Endometrial microvascular endothelial cells (primary cell): ENCODE measurements at regions not wholly inside any gene's neighbourhood (a gene's known extent, or its start where the extent isn't known, plus 50 kb on each side); places are given as distances from the start of the nearest gene placed in this dataset.

Source experiments
- in situ Hi-C: cut with HindIII; loops from 2 replicates; pipeline ENCODE4 v1.10.0; 2017; ENCODE audit warnings: low sequenced_read_pairs, low pct_unique_long_range_greater_than_20kb; ENCODE audit errors: inconsistent ontology term

DNA sequence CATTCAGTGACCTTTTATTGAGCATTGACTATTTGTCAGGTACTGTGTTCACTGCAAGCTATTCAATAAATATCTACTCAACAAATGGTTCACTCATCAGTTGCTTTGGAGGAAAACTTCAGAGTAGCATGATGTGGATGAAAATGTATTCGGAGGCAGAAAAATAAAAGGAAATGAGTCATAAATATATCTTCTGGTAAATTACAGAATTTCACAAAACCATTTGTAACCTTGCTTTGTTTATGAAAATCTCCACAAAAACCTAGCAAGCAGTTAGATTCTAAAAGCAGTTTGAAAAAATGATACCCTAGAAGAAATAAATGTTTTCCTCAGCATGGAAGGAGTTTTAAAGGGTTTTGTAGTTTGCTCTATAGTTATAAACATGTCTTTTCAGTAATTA lies 399.6 kb downstream of the LMO7 start:
- in situ Hi-C loops = no loop called here

- in situ Hi-C loops = no loop called here
These were observed 393.6 kb downstream of the LMO7 start for GRCh38 chr13:76029706-76030105.

DNA sequence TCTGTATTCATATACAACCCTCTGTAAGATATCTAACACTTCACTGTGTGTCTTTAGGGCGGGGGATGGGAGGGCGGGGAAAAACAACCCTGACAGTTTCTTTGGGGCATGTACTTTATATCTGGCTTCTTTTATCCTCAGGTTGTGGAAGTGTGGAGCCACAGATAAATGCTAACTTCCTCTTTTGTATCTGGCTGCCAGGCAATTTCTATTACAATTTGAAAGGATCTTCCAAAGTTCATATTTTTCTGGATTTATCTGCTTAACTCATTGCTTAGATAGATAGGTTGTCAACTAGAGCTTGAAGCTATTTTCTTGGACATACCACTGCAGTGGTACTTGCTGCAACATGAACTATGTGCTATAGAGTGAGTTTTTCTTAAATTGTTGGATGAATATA lies 393.0 kb downstream of the LMO7 start:
- in situ Hi-C loops = no loop called here

DNA sequence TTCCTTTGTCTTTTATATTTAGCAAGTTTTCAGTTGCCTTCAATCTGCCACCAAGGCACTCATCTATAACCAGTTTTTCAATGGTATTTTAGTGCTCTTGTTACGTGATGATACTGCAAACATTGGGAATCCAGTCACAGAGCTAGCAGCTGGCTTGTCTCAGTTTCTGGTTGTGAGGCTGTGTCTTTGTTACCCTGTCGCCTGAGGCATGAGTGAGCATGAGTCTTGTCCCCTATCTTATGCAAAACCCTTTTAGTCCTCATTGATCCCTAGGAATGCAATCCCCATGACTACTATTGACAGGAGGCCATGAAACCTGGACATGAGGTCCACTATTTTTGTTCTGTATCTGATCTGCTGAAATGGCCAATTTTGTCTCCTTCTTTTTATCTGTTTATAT lies 391.0 kb downstream of the LMO7 start:
- in situ Hi-C loops = no loop called here

- in situ Hi-C loops = no loop called here
These were observed 389.3 kb downstream of the LMO7 start for GRCh38 chr13:76025392-76025791.

DNA sequence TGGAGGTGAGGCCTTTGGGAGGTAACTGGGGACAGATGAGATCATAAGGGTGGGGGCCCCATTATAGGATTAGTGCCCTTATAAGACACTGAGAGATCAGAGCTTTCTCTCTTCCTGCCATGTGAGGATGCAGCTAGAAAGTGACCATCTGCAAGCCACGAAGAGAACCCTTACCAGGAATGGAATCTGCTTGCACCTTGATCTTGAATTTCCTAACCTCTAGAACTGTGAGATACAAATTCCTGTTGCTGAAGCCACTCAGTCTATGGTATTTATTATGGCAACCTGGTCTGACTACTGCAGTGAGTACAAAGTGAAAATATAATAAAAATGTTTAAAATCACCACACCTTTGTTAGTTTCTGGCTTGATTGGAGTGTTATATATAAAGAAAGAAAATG lies 388.0 kb downstream of the LMO7 start:
- in situ Hi-C loops = no loop called here

DNA sequence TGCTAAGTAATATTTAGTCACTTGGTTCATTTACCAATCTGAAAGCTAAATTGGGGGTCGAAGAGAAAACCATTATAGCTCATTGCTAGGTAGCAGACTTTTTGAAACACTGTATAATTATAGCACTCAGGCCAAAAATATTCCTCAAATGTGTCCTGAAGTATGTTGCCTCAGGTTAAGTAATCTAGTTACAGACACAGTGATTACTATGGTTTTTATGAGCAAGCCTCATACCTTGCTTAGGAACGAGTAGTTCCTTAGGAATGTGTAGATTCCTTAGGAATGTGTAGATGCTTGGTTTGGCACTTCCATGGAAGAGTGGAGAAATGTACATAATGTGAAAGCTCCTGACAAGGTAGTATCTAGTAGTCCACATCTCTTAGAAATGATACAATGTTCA lies 387.5 kb downstream of the LMO7 start:
- in situ Hi-C loops = no loop called here

- in situ Hi-C loops = no loop called here
These were observed 384.4 kb downstream of the LMO7 start for GRCh38 chr13:76020421-76020955.

GRCh38 chr13:76019421-76020044 lies 383.4 kb downstream of the LMO7 start:
- in situ Hi-C loops = no loop called here

GRCh38 chr13:76017861-76018556 lies 381.9 kb downstream of the LMO7 start:
- in situ Hi-C loops = no loop called here

DNA sequence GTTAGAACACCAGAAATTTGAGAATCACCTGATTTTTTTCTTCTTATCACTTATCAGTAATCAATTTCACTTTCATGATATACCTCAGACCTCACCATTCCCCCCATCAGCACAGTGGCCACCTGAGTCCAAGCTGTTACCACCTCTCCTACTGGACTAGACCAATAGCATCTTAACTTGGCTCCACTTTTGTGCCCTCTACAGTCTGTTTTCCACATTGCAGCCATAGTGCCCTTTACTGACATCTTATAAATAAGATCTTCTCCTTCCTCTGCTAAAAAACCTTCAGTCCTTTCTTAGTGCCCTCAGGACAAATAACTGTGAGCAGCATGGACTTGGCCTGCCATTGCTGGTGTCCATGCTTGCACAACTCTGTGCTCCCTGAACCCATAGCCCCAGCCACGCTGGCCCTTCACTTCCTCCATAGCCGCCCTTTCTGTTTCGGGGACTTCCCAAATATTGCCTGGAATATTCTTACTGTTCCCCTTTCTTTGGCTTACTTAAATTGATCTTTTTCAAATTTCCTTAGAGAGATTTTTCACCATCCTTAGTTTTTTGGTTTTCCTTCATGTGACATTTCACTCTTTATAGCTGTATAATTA lies 380.8 kb downstream of the LMO7 start:
- in situ Hi-C loops = no loop called here

DNA sequence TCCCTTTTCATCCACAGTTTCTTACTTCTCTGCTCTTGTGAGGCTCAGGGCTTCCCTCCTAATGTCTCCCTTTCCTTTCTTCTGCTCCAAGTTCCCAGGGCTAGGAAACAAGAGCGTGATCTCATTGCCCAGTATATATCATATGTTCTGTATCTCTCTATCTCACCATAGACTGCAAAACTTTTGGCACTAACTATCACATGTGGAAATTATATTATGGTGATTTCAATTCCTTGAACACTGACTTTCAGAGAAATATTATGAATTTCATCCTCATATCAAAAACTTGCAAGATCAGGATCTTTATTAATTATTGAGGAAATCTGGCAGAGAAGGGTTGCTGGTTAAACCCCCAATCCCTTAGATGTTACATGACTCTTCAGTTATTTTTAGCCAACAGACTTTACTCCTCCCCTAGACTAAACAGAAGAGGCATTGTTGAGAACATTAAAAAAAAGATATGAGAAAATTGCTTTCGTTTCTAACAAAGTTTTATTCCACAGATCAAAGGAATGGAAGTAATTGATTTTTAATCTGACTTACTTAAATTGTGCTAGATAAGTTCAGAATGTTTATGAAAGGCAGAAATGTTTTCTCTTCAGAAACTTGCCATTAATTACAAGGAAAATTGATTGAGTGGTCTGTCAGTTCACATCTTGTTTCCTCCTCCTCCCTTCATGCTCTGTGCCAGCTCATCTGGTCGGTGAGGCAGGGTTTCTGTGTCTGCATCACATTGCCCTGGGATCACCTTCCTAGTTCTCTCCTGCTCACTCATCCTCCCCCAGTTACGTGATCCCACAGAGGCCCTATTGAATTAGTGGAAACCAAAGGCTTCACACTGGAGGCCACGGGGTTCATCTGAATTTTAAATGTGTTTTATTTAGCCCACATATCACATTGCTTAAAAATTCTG lies 378.5 kb downstream of the LMO7 start:
- in situ Hi-C loops = no loop called here

DNA sequence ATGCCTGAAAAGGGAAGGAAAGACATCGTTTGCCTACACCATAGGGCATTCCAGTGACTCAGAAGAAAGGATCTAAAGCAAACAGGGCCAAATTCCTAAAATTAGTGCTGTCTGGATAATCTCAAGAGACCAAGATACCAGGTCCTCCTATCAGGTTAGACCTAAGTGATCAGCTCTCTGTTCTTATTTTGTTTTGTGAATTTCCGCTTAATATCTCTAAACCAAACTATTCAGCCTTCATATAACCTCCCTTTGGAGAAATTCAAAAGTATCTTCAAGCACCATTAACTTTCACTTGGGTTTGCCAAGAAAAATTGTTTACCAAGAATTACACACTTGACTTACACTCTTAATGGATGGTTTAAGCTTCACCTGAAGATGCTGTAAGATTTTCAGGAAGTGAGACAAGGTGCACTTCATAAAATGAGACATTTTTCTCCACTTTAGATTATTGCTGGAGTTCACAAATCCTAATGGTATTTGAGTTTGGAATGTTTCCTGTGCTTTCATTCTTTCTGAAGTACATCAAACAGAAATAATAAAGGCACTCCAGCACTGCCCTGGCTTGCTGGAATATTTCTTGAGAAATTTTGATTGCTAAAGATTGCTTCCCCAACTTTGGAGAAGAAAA lies 376.1 kb downstream of the LMO7 start:
- in situ Hi-C loops = no loop called here

GRCh38 chr13:76009267-76009890 lies 373.2 kb downstream of the LMO7 start:
- in situ Hi-C loops = no loop called here

DNA sequence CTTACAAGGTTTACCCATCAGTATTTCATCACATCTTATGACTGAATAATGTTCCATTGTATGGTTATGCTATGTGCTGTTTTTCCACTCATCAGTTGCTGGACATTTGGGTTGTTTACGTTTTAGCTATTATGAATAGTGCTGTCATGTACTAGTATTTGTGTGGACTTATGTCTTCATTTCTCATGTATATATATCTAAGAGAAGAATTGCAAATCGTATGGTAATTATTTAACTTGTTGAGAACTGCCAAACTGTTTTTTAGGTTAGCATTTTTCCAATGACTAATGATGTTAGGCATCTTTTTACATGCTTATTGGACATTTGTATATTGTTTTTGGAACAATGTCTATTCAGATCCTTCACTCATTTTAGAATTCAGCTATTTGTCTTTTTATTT lies 368.3 kb downstream of the LMO7 start:
- in situ Hi-C loops = no loop called here

DNA sequence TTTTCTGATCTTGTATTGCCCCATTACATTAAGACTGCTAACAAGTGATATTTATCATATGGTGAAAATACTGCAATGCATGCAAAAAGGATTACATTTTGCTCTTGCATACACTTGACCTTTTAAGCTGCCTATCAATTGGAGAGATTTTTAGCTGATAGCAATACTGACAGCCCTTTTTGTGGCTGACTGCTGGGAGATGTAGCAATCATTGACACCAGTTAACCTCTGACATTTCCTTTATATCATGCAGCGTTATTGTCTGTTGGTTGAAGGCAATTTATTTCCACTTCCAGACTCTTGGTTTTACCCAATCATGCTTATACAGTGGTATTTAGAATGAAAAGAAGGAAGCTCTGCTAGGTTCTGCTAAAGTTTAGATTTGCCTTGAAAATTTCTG lies 364.0 kb downstream of the LMO7 start:
- in situ Hi-C loops = no loop called here

GRCh38 chr13:75996582-75996981 lies 360.5 kb downstream of the LMO7 start:
- in situ Hi-C loops = no loop called here

DNA sequence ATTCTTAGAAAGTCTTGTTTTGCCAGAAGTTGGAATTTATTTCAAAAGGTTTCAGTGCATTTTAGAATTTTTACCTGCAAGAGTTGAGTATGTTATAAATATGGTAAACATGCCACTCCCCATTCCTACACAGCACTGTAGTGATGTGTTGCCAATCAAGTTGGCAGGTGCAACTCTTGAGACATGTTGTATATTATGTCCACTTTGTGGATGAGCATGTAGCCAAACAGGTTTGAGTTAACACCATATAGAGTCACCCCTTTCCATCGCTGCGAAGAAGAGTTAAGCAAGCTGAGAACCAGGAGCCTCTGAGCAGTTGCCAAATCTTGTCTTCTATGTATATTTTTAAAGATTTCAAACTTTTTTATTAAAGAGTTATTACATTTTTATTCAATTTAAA lies 359.8 kb downstream of the LMO7 start:
- in situ Hi-C loops = no loop called here
